ENCODE measurements at regions not wholly inside any gene's neighbourhood (a gene's known extent, or its start where the extent isn't known, plus 50 kb on each side); places are given as distances from the start of the nearest gene placed in this dataset.

DNA sequence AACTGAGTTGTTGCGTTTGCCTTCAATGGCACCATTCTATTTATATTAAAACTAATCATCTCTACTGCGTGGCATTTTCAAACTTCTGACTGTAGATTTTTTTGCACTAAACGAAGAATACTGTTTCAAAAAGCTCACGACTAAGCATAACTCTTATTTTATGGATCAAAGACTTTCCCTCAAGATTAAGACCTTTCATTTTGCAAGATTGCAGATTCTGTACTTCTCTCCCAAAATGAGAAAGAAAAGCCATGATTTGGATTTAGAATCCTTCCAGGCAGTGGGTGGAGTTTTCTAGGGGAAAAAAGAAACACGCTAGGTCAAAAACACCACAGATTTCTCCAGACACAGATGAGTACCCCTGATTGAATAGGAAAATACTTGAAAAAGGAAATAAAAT lies 617.2 kb upstream of the NR2F2 start:
- Mint-ChIP-seq H3K27ac (ENCODE audit: unreplicated experiment) (no peak overlapping the region), H3K9me3 (ENCODE audit: low read depth, unreplicated experiment) (no peaks in the 10 kb centered on the region), H3K4me3 (ENCODE audit: low read depth, unreplicated experiment) (no peak overlapping the region), H3K36me3 (ENCODE audit: insufficient read depth, unreplicated experiment) (peaks cover under 1% of the 10 kb centered on the region), H3K4me1 (ENCODE audit: low read depth, unreplicated experiment) (no peaks in the 10 kb centered on the region), H3K27me3 (ENCODE audit: unreplicated experiment) (no peaks in the 10 kb centered on the region)
- DNase-seq, result no peak
- TF ChIP-seq, protein P1, sequence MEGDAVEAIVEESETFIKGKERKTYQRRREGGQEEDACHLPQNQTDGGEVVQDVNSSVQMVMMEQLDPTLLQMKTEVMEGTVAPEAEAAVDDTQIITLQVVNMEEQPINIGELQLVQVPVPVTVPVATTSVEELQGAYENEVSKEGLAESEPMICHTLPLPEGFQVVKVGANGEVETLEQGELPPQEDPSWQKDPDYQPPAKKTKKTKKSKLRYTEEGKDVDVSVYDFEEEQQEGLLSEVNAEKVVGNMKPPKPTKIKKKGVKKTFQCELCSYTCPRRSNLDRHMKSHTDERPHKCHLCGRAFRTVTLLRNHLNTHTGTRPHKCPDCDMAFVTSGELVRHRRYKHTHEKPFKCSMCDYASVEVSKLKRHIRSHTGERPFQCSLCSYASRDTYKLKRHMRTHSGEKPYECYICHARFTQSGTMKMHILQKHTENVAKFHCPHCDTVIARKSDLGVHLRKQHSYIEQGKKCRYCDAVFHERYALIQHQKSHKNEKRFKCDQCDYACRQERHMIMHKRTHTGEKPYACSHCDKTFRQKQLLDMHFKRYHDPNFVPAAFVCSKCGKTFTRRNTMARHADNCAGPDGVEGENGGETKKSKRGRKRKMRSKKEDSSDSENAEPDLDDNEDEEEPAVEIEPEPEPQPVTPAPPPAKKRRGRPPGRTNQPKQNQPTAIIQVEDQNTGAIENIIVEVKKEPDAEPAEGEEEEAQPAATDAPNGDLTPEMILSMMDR (IDR thresholded peaks at IDR 0.05; ENCODE audit: unreplicated experiment), result no peak
- intact Hi-C loops (cut with micrococcal nuclease; ENCODE audit: unreplicated experiment), result no loop called here
- BruUV-seq (replicated peaks), result no TSS peak
- CTCF ChIA-PET, result no interaction called here

DNA sequence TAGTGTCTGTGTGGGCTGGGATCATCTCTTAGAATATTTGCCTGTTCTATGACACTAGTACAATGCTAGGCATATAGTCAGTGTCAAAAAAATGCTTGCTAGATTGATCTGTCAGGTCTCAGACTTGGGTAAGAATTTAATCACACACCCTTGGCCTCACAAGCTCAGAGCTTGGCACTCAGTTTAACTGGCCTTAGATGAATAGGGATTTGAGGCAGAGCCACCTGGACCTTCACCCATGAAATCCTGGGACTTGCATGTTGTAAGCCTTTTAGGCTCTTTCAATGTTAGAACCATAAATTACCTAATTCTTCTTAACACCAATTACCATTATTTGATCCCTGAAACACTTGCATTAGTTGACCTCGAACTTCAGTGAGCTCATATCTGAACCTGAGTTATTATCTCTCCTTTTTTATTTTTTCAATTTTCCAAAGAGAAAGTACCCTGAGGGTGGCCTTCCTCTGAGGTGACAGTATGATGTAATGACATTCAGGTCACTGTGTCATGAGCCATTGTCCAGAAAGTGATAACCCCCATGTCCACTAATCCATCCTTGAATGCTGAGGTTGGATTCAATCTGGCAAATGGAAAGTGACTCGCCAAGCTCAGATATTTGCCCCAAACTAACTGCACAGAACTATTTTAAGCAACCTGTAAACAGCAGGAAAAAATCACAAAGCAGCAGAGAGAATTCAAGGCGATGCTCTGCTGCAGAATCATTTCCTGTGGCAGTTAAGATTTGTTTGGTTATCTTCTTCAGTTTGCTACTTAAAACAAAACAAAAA lies 615.2 kb upstream of the NR2F2 start:
- TF ChIP-seq, protein P1 (IDR thresholded peaks at IDR 0.05; ENCODE audit: unreplicated experiment), result no peak
- Mint-ChIP-seq H3K27me3 (ENCODE audit: unreplicated experiment) (no peaks in the 10 kb centered on the region), H3K4me3 (ENCODE audit: low read depth, unreplicated experiment) (no peak overlapping the region), H3K4me1 (ENCODE audit: low read depth, unreplicated experiment) (no peaks in the 10 kb centered on the region), H3K27ac (ENCODE audit: unreplicated experiment) (no peak overlapping the region), H3K9me3 (ENCODE audit: low read depth, unreplicated experiment) (no peaks in the 10 kb centered on the region), H3K36me3 (ENCODE audit: insufficient read depth, unreplicated experiment) (peaks cover 4% of the 10 kb centered on the region)
- CTCF ChIA-PET, result no interaction called here
- no peak for DNase-seq
- no TSS peak for BruUV-seq (replicated peaks)
- intact Hi-C loops (cut with micrococcal nuclease; ENCODE audit: unreplicated experiment), result no loop called here

DNA sequence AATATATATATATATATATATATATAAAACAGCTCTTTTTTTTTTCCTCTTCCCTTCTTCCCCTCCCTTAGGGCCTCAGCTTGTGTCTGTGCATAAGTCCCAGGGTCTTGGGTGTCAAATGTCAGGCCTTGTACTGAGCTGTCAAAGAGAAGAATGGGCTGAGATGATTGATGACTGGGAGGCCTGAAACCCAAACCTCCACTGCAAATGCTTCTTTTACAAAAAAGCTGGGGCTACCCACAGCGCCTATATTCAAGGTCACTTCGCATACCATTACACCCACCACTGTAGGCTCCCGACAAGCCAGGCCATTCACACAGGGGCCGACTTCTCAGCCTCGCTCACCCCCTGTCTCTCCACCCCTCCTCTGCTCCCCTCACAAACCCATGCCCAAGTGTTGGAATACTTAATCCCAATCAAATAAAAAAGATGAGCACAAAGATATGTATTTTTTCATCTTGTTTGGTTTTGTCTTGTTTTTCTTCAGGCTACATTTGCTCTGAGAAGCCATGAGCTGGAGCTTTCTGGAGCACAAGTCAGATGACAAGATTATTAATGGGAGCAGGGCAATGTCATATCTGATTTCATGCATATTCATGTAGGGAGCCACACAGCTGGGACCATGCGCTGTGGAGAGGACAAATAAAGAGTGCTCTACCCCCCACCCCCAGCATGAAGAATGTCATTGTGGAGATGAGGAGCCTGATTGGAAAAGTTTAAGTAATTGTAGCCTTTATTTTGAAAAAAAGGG lies 614.4 kb upstream of the NR2F2 start:
- H3K27me3 Mint-ChIP-seq (ENCODE audit: unreplicated experiment), result no peaks in the 10 kb centered on the region
- H3K9me3 Mint-ChIP-seq (ENCODE audit: low read depth, unreplicated experiment), result no peaks in the 10 kb centered on the region
- no peak for DNase-seq
- H3K27ac Mint-ChIP-seq (ENCODE audit: unreplicated experiment), result no peak overlapping the region
- peaks cover 4% of the 10 kb centered on the region for H3K36me3 Mint-ChIP-seq (ENCODE audit: insufficient read depth, unreplicated experiment)
- H3K4me1 Mint-ChIP-seq (ENCODE audit: low read depth, unreplicated experiment), result no peaks in the 10 kb centered on the region
- intact Hi-C loops (cut with micrococcal nuclease; ENCODE audit: unreplicated experiment), result no loop called here
- H3K4me3 Mint-ChIP-seq (ENCODE audit: low read depth, unreplicated experiment), result no peak overlapping the region
- no TSS peak for BruUV-seq (replicated peaks)
- CTCF ChIA-PET, result no interaction called here
- TF ChIP-seq, protein P1 (IDR thresholded peaks at IDR 0.05; ENCODE audit: unreplicated experiment), result no peak

DNA sequence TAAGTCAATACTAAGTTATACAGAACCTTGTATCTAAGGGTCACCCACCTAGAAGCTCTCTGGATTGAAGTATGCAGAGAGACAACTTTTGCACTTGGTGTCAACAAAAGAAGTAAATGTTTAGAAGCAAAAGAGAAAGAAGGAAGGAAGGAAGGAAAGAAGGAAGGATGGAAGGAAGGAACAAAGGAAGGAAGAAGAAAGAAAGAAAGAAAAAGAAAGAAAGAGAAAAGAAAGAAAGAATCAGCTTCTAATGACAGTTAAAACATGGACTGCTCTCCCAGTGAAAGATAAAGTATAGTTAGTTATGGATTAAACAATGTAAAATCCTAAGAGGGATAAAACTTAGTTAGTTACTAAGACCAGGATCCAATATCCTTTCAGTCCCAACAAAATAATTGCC lies 613.8 kb upstream of the NR2F2 start:
- Mint-ChIP-seq H3K36me3 (ENCODE audit: insufficient read depth, unreplicated experiment) (peaks cover 4% of the 10 kb centered on the region), H3K27ac (ENCODE audit: unreplicated experiment) (no peak overlapping the region), H3K27me3 (ENCODE audit: unreplicated experiment) (no peaks in the 10 kb centered on the region), H3K9me3 (ENCODE audit: low read depth, unreplicated experiment) (no peaks in the 10 kb centered on the region), H3K4me3 (ENCODE audit: low read depth, unreplicated experiment) (no peak overlapping the region), H3K4me1 (ENCODE audit: low read depth, unreplicated experiment) (no peaks in the 10 kb centered on the region)
- no TSS peak for BruUV-seq (replicated peaks)
- CTCF ChIA-PET, result no interaction called here
- DNase-seq, result no peak
- intact Hi-C loops (cut with micrococcal nuclease; ENCODE audit: unreplicated experiment), result no loop called here
- TF ChIP-seq, protein P1 (IDR thresholded peaks at IDR 0.05; ENCODE audit: unreplicated experiment), result no peak

Measured in Calu3 (cell line).